Esophagus muscularis mucosa (tissue), 4 donors: ENCODE measurements at regions not wholly inside any gene's neighbourhood (a gene's known extent, or its start where the extent isn't known, plus 50 kb on each side); places are given as distances from the start of the nearest gene placed in this dataset.
"Not testable (repeated sequence)": the region's sequence is repeated elsewhere in the genome, so short reads cannot be mapped to it uniquely, and the experiment has no call there.

ENCODE experiments used
- DNase-seq: peaks from one replicate; pipeline ENCODE4 v3.0.0-alpha.2; 2017; ENCODE audit errors: extremely low spot score
- H3K27ac ChIP-seq, 4 donors: fragments of 200-600 bp; sonication (generic); replicated peaks in 1 of 4; 1 replicate in 3 of 4; 2 replicates in 1 of 4; pipeline ENCODE4 v1.5.1; 2016 to 2019; ENCODE audit warnings: mild to moderate bottlenecking in 1 of 4
- H3K27me3 ChIP-seq, 4 donors: fragments of 200-600 bp; sonication (generic); one replicate each; pipeline versions ENCODE4 v1.5.1 to v1.6.0; 2016 to 2019
- H3K36me3 ChIP-seq, 4 donors: fragments of 200-600 bp; sonication (generic); one replicate each; pipeline ENCODE4 v1.5.1; 2016 to 2019
- H3K4me1 ChIP-seq, 4 donors: fragments of 200-600 bp; sonication (generic); one replicate each; pipeline ENCODE4 v1.5.1; 2016 to 2019
- H3K4me3 ChIP-seq, 4 donors: fragments of 200-600 bp; sonication (generic); 1 replicate in 2 of 4; 2 replicates in 2 of 4; pipeline ENCODE4 v1.5.1; 2016 to 2019; ENCODE audit warnings: mild to moderate bottlenecking in 4 of 4, moderate library complexity in 1 of 4
- H3K9me3 ChIP-seq, 4 donors: fragments of 200-600 bp; sonication (generic); 1 replicate in 3 of 4; 2 replicates in 1 of 4; pipeline ENCODE4 v1.5.1; 2016 to 2019
- EP300 ChIP-seq: sonication (generic); formaldehyde crosslinking; IDR thresholded peaks from one replicate; pipeline ENCODE4 v1.6.1; 2017; ENCODE audit warnings: antibody characterized with exemption
- POLR2A ChIP-seq: fragments of 450-650 bp; IDR thresholded peaks from one replicate; pipeline ENCODE4 v1.6.1; 2017; ENCODE audit warnings: antibody characterized with exemption, moderate library complexity, mild to moderate bottlenecking, low read depth
- POLR2AphosphoS5 ChIP-seq, 2 donors: sonication (generic); formaldehyde crosslinking; IDR thresholded peaks; one replicate each; pipeline ENCODE4 v1.6.1; 2017; ENCODE audit warnings: antibody characterized with exemption in 2 of 2
- WGBS: methylation state at CpG from one replicate; pipeline ENCODE4 v1.1.5; 2018; 5-methylcytosine and 5-hydroxymethylcytosine counted together
- intact Hi-C: fragments of 100-400 bp; cut with DNase I; formaldehyde crosslinking; loops from one replicate; pipeline ENCODE4 v1.15.1; 2023
- TF ChIP-seq, protein P1 (sequence below), 3 experiments: fragments of 200-600 bp in 2 of 3; fragments of 450-650 bp in 1 of 3; sonication (generic) in 2 of 3; IDR thresholded peaks; one replicate each; pipeline ENCODE4 v1.5.1; 2017 to 2019; ENCODE audit warnings: antibody characterized with exemption in 3 of 3, mild to moderate bottlenecking in 2 of 3, moderate library complexity in 1 of 3

DNA sequence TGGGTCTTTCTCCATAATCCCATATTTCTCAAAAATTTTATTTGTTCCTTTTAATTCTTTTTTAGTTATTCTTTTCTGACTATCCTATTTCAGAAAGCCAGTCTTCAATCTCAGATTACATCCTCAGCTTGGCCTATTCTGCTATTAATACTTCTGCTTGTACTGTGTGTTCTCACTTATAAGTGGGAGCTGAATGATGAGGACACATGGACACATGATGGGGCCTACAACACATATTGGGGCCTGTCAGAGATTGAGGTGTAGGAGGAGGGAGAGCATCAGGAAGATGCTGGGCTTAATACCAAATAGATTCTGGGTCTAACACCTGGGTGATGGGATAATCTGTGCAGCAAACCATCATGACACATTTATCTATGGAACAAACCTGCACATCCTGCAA lies 82.3 kb downstream of the MAGEE1 start:
- H3K27ac ChIP-seq, result no peak overlapping the region
- H3K4me3 ChIP-seq, result no peak overlapping the region
- TF ChIP-seq EP300 (no peak), POLR2AphosphoS5 (IDR thresholded peaks at IDR 0.05) (no peak), POLR2A (no peak)
- TF ChIP-seq, protein P1, sequence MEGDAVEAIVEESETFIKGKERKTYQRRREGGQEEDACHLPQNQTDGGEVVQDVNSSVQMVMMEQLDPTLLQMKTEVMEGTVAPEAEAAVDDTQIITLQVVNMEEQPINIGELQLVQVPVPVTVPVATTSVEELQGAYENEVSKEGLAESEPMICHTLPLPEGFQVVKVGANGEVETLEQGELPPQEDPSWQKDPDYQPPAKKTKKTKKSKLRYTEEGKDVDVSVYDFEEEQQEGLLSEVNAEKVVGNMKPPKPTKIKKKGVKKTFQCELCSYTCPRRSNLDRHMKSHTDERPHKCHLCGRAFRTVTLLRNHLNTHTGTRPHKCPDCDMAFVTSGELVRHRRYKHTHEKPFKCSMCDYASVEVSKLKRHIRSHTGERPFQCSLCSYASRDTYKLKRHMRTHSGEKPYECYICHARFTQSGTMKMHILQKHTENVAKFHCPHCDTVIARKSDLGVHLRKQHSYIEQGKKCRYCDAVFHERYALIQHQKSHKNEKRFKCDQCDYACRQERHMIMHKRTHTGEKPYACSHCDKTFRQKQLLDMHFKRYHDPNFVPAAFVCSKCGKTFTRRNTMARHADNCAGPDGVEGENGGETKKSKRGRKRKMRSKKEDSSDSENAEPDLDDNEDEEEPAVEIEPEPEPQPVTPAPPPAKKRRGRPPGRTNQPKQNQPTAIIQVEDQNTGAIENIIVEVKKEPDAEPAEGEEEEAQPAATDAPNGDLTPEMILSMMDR (IDR thresholded peaks at IDR 0.05), result no peak
- no peaks in the 10 kb centered on the region for H3K9me3 ChIP-seq
- H3K4me1 ChIP-seq, result no peaks in the 10 kb centered on the region
- intact Hi-C loops, result no loop called here
- no peaks in the 10 kb centered on the region for H3K27me3 ChIP-seq
- DNase-seq, result no peak
- no peaks in the 10 kb centered on the region for H3K36me3 ChIP-seq

DNA sequence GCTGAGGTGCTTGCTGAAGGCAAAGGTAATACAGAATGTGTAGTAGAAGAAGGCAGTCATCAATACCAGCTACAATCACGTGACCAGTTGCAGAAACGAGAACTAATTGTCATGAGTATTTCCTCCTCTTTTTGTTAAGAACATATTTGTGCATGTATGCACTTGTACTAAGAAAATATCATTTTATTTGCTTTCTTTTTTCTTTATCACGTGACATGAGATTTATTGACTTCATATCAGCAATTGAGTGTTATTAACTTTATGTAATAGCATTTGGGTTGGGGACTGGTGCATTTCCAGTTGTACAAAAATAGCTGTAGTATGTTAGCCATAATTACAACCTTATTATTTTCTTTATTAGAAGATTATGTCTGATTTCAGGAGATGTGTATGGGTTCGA lies 90.0 kb downstream of the MAGEE1 start:
- H3K27ac ChIP-seq, result no peak overlapping the region
- WGBS, result 53% methylated on average over 4 of the region's 4 CpGs
- no peaks in the 10 kb centered on the region for H3K4me1 ChIP-seq
- no peaks in the 10 kb centered on the region for H3K27me3 ChIP-seq
- H3K4me3 ChIP-seq, result no peak overlapping the region
- no peaks in the 10 kb centered on the region for H3K36me3 ChIP-seq
- peaks cover 0 to 23% (median 2%) of the 10 kb centered on the region in 4 donors for H3K9me3 ChIP-seq
- intact Hi-C loops, result no loop called here
- DNase-seq, result no peak
- TF ChIP-seq POLR2A (no peak), POLR2AphosphoS5 (IDR thresholded peaks at IDR 0.05) (no peak)
- TF ChIP-seq, protein P1 (IDR thresholded peaks at IDR 0.05), result no peak

DNA sequence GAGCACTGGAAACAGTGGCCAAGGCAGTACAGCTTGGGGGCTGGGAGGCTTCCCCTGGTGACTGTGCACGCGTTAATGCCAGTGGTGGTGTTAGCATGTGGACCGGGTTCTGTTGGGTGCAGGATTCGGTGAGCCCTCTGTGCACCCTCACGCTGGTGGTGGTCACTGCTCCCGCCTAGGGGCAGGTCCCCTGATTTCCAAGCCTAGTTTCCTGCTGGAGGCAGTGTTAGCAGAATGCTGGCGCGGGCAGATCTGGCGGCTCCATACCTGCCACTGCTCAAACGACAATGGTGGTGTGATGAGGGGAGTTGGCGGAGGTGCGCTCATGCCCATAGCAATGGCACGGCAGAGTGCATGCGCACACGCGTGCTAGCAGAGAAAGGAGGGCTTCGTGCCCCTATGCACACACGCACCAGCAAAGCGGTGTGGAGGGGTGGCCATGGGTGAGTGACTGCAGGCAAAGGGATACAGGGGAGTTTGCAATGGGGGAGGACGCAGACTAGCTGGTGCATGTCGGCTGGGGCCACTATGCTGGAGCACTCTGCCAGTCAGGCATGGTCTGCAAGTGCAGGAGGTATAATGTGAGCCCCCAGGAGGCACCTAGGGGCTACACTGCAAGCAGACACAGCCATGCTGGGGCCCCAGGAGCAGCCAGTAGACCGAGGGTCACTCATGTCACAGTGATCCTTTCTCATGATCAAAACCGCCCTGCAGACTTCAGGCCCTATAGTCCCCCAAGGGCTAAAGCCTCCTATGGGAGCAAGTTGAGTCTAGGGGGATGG lies 93.0 kb downstream of the MAGEE1 start:
- Histone ChIP-seq H3K9me3 (peaks cover 0 to 23% (median 2%) of the 10 kb centered on the region in 4 donors), H3K4me1 (no peaks in the 10 kb centered on the region), H3K36me3 (no peaks in the 10 kb centered on the region), H3K27me3 (no peaks in the 10 kb centered on the region), H3K4me3 (no peak overlapping the region), H3K27ac (no peak overlapping the region)
- WGBS, result 78% methylated on average over 16 of the region's 23 CpGs
- TF ChIP-seq, protein P1 (IDR thresholded peaks at IDR 0.05), result no peak
- TF ChIP-seq POLR2A (no peak), POLR2AphosphoS5 (IDR thresholded peaks at IDR 0.05) (no peak), EP300 (no peak)
- DNase-seq, result no peak
- intact Hi-C loops, result no loop called here

DNA sequence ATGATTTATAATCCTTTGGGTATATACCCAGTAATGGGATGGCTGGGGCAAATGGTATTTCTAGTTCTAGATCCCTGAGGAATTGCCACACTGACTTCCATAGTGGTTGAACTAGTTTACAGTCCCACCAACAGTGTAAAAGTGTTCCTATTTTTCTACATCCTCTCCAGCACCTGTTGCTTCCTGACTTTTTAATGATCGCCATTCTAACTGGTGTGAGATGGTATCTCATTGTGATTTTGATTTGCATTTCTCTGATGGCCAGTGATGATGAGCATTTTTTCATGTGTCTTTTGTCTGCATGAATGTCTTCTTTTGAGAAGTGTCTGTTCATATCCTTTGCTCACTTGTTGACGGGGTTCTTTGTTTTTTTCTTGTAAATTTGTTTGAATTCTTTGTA lies 108.2 kb downstream of the MAGEE1 start:
- whole genome bisulfite sequencing, result 84% methylated on average over 2 of the region's 2 CpGs
- intact Hi-C loops, H3K4me3 ChIP-seq, H3K36me3 ChIP-seq, H3K27me3 ChIP-seq, H3K4me1 ChIP-seq, DNase-seq, H3K27ac ChIP-seq: not testable (repeated sequence)
- H3K9me3 ChIP-seq, result peaks cover 0 to 13% (median 4%) of the 10 kb centered on the region in 4 donors

DNA sequence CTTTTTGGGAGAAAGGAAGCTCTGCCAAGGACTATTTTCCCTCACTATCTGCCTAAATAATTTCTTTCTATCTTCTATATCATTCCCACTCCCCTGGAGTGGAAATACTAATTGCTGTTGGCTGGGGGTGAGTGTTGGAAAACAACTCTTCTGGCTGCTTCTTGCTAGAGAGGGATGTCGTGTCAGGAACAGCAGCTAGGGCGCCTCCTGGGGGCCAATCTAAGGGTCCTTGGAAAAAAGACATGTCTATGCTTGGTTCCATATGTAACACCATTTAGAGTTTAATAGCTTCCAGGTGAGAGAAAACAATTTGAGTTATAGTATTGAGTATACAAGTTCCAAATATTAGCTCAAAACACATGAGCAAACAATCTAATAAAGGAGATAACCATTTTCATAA lies 111.3 kb downstream of the MAGEE1 start:
- no peak for DNase-seq
- no peaks in the 10 kb centered on the region for H3K9me3 ChIP-seq
- H3K4me1 ChIP-seq, result no peaks in the 10 kb centered on the region
- intact Hi-C loops, result no loop called here
- TF ChIP-seq, protein P1 (IDR thresholded peaks at IDR 0.05), result no peak
- TF ChIP-seq POLR2A (no peak), EP300 (no peak), POLR2AphosphoS5 (IDR thresholded peaks at IDR 0.05) (no peak)
- no peak overlapping the region for H3K27ac ChIP-seq
- H3K4me3 ChIP-seq, result no peak overlapping the region
- 18% methylated on average over 2 of the region's 2 CpGs for WGBS
- H3K27me3 ChIP-seq, result no peaks in the 10 kb centered on the region
- H3K36me3 ChIP-seq, result no peaks in the 10 kb centered on the region

DNA sequence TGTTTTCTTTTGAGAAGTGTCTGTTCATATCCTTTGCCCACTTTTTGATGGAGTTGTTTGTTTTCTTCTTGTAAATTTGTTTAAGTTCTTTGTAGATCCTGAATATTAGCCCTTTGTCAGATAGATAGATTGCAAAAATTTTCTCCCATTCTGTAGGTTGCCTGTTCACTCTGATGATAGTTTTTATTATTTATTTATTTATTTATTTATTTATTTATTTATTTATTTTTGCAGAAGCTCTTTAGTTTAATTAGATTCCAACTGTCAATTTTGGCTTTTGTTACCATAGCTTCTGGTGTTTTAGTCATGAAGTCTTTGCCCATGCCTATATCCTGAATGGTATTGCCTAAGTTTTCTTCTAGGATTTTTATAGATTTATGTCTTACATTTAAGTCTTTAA lies 115.9 kb downstream of the MAGEE1 start:
- H3K9me3 ChIP-seq, H3K4me3 ChIP-seq, DNase-seq, H3K4me1 ChIP-seq, H3K27ac ChIP-seq, intact Hi-C loops, H3K36me3 ChIP-seq, H3K27me3 ChIP-seq: not testable (repeated sequence)
